Thyroid gland (tissue), 4 donors: ENCODE measurements at regions not wholly inside any gene's neighbourhood (a gene's known extent, or its start where the extent isn't known, plus 50 kb on each side); places are given as distances from the start of the nearest gene placed in this dataset.

Experiments
- CTCF ChIP-seq, 6 experiments: fragments of 200-600 bp in 3 of 6; fragments of 450-650 bp in 3 of 6; sonication (generic) in 3 of 6; IDR thresholded peaks; one replicate each; pipeline ENCODE4 v1.5.1; 2016 to 2019; ENCODE audit warnings: antibody characterized with exemption in 6 of 6, mild to moderate bottlenecking in 2 of 6, inconsistent platforms in 1 of 6, moderate library complexity in 1 of 6
- POLR2A ChIP-seq, 2 donors: fragments of 450-650 bp; IDR thresholded peaks; one replicate each; pipeline ENCODE4 v1.6.1; 2017; ENCODE audit warnings: antibody characterized with exemption in 2 of 2, mild to moderate bottlenecking in 2 of 2, moderate library complexity in 1 of 2

- TF ChIP-seq CTCF (IDR thresholded peaks at IDR 0.05), result no peak
- no peak for TF ChIP-seq POLR2A (IDR thresholded peaks at IDR 0.05)
Measured at GRCh38 chr12:63302269-63302940, 151.4 kb upstream of the AVPR1A start.
